K562 (cell line): ENCODE measurements at regions not wholly inside any gene's neighbourhood (a gene's known extent, or its start where the extent isn't known, plus 50 kb on each side); places are given as distances from the start of the nearest gene placed in this dataset.
A peak's percentile ranks its signal among the peaks of the same experiment; 100 is the strongest.

Experiments used
- ATAC-seq: fragments of 200-7000 bp; cut with Tn5 transposase; 3 replicates; pipeline ENCODE4 v1.9.1; 2020; ENCODE audit warnings: moderate library complexity
- BruUV-seq: library from RNA; stranded (reverse); fragments of 400-500 nt; replicated peaks from 2 replicates; lab custom pipeline; 2021; lab: Mats Ljungman, UMichigan
- CTCF ChIA-PET: fragments of 300-600 bp; formaldehyde crosslinking; extraction: SDS; loops from one replicate; lab custom pipeline; 2021; ENCODE audit warnings: low intra/inter-chr PET ratio; lab: Yijun Ruan, JAX
- POLR2A ChIA-PET: fragments of 300-600, 350-650 bp; sonication (Branson Sonifier 250); formaldehyde crosslinking; extraction: SDS; loops from one replicate; lab custom pipeline; 2021; ENCODE audit warnings: antibody characterized with exemption, inconsistent platforms; lab: Yijun Ruan, JAX
- DNase-seq, 4 experiments: peaks; one replicate each; pipeline versions ENCODE4 v3.0.0 to v3.0.0-alpha.2; 2011 to 2018; ENCODE audit warnings: low spot score in 3 of 4, mixed read lengths in 3 of 4; ENCODE audit errors: extremely low read depth in 1 of 4
- FAIRE-seq: peaks from 2 replicates; lab custom pipeline; 2011; peaks lifted over from hg19 to GRCh38; lab: Jason Lieb, UNC
- H2AFZ ChIP-seq: 2 replicates; pipeline ENCODE4 v1.6.0; 2011; ENCODE audit warnings: low read depth, low read length, control low read depth, inconsistent platforms
- H3K27ac ChIP-seq: fragments of 200-600 bp; 3 replicates; pipeline ENCODE4 v1.8.0; 2011; ENCODE audit warnings: low read depth, mild to moderate bottlenecking, control low read depth, inconsistent platforms, low read length, moderate library complexity, mixed read lengths; ENCODE audit errors: extremely low read depth
- H3K27me3 ChIP-seq, 2 experiments: fragments of 300-600 bp in 1 of 2; 2 replicates in 1 of 2; 3 replicates in 1 of 2; pipeline versions ENCODE4 v1.6.0 to v1.8.0; 2011; ENCODE audit warnings: inconsistent platforms in 2 of 2, low read length in 2 of 2, mild to moderate bottlenecking in 1 of 2, mixed read lengths in 1 of 2, moderate library complexity in 1 of 2; ENCODE audit not compliant: control insufficient read depth in 2 of 2, insufficient read depth in 2 of 2
- H3K36me3 ChIP-seq: fragments of 300-600 bp; 3 replicates; pipeline ENCODE4 v1.8.0; 2011; ENCODE audit warnings: mild to moderate bottlenecking, low read length, inconsistent platforms; ENCODE audit not compliant: control insufficient read depth, insufficient read depth
- H3K4me1 ChIP-seq, 2 experiments: fragments of 200-600 bp in 1 of 2; replicated peaks in 1 of 2; 2 replicates in 1 of 2; 3 replicates in 1 of 2; pipeline versions ENCODE4 v1.5.1 to v1.8.0; 2011; ENCODE audit warnings: inconsistent platforms in 2 of 2, low read length in 2 of 2, mild to moderate bottlenecking in 1 of 2, mixed read lengths in 1 of 2, moderate library complexity in 1 of 2; ENCODE audit not compliant: control insufficient read depth in 2 of 2, insufficient read depth in 2 of 2
- H3K4me2 ChIP-seq: 2 replicates; pipeline ENCODE4 v1.6.1; 2011; ENCODE audit warnings: low read length, control low read depth, inconsistent platforms, mixed read lengths; ENCODE audit not compliant: insufficient read depth
- H3K4me3 ChIP-seq: fragments of 200-600 bp; sonication (generic), shearing (Covaris generic); 2 replicates; pipeline ENCODE4 v1.5.1; 2016; ENCODE audit warnings: control low read depth, inconsistent platforms
- H3K79me2 ChIP-seq: fragments of 200-600 bp; 3 replicates; pipeline ENCODE4 v1.8.0; 2011; ENCODE audit warnings: low read length, inconsistent platforms; ENCODE audit not compliant: control insufficient read depth, insufficient read depth
- H3K9ac ChIP-seq, 2 experiments: 2 replicates each; pipeline versions ENCODE4 v1.6.0 to v1.6.1; 2011; ENCODE audit warnings: low read depth in 2 of 2, low read length in 2 of 2, control low read depth in 1 of 2, inconsistent platforms in 1 of 2, mild to moderate bottlenecking in 1 of 2, mixed read lengths in 1 of 2; ENCODE audit not compliant: insufficient read depth in 1 of 2
- H3K9me1 ChIP-seq: one replicate; pipeline ENCODE4 v1.6.0; 2011; ENCODE audit warnings: inconsistent platforms, mild to moderate bottlenecking, low read length, moderate library complexity; ENCODE audit not compliant: control insufficient read depth, insufficient read depth
- H3K9me3 ChIP-seq: replicated peaks from 2 replicates; pipeline ENCODE4 v1.5.1; 2011; ENCODE audit warnings: low read depth, low read length, inconsistent platforms; ENCODE audit not compliant: control insufficient read depth, insufficient read depth
- H4K20me1 ChIP-seq: replicated peaks from 2 replicates; pipeline ENCODE4 v1.6.1; 2011; ENCODE audit warnings: low read length, inconsistent platforms, mixed read lengths; ENCODE audit not compliant: control insufficient read depth, insufficient read depth
- ARID1B ChIP-seq: fragments of 450-650 bp; IDR thresholded peaks from 2 replicates; pipeline ENCODE4 v1.6.1; 2016; ENCODE audit warnings: antibody characterized with exemption, mild to moderate bottlenecking, inconsistent platforms
- CBFA2T3 ChIP-seq: fragments of 450-650 bp; IDR thresholded peaks from 2 replicates; pipeline ENCODE4 v1.6.1; 2017
- MIER1 ChIP-seq: fragments of 450-650 bp; IDR thresholded peaks from 2 replicates; pipeline ENCODE4 v1.6.1; 2016; ENCODE audit warnings: antibody characterized with exemption, mild to moderate bottlenecking, low read depth
- NFXL1 ChIP-seq: fragments of 450-650 bp; formaldehyde crosslinking; IDR thresholded peaks from 2 replicates; pipeline ENCODE4 v1.4.0; 2021; ENCODE audit warnings: mild to moderate bottlenecking
- PHB ChIP-seq: fragments of 250-450 bp; sonication (Bioruptor Pico); IDR thresholded peaks from 2 replicates; pipeline ENCODE4 v1.5.0; 2021
- U2AF2 ChIP-seq: fragments of 200-400 bp; formaldehyde crosslinking; optimal IDR thresholded peaks from 2 replicates; pipeline ENCODE3; 2017; ENCODE audit warnings: low read depth, mild to moderate bottlenecking, low read length
- USF2 ChIP-seq: sonication (generic); formaldehyde crosslinking; IDR thresholded peaks from 2 replicates; pipeline ENCODE4 v1.5.0; 2020; ENCODE audit warnings: missing genetic modification reagents
- ZFX ChIP-seq: sonication (generic); formaldehyde crosslinking; IDR thresholded peaks from 2 replicates; pipeline ENCODE4 v1.8.0; 2022; ENCODE audit warnings: mild to moderate bottlenecking, missing genetic modification reagents, moderate library complexity
- ZNF395 ChIP-seq: fragments of 200-800 bp; sonication (Bioruptor generic); IDR thresholded peaks from 2 replicates; pipeline ENCODE4 v1.6.1; 2017; ENCODE audit warnings: missing genetic modification characterization, missing compliant biosample characterization
- WGBS: fragments of 100-300 bp; shearing (Covaris generic); methylation state at CpG from one replicate; pipeline ENCODE4 v1.1.6; 2016; ENCODE audit warnings: low coverage, mixed read lengths; ENCODE audit not compliant: insufficient coverage; ENCODE audit errors: missing lambda C conversion rate; 5-methylcytosine and 5-hydroxymethylcytosine counted together
- in situ Hi-C: fragments of 300-500 bp; cut with MboI; formaldehyde crosslinking; loops from 4 replicates; pipeline ENCODE4 v1.15.0; 2018; ENCODE audit warnings: inconsistent platforms, mixed read lengths
- intact Hi-C: fragments of 100-400 bp; cut with micrococcal nuclease; formaldehyde crosslinking; loops from 2 replicates; pipeline ENCODE4 v1.14.2; 2022

GRCh38 chr6:151677404-151677803, 130.1 kb upstream of the ESR1 start (continued):
- TF ChIP-seq ZNF395 (CRISPR knock-in tag) (no peak), U2AF2 (no peak), PHB (CRISPR knock-in tag) (no peak), ZFX (no peak)

GRCh38 chr6:151679081-151679480, 128.4 kb upstream of the ESR1 start:
- DNase-seq (peak in 1 of 4 experiments; percentile 22), FAIRE-seq (no peak), ATAC-seq (0 out of 3 replicates have a peak, but pooled peaks have one; percentile 26)
- Histone ChIP-seq H3K36me3 (no peaks in the 10 kb centered on the region), H3K79me2 (no peaks in the 10 kb centered on the region), H3K9ac (no peak overlapping the region), H3K4me2 (no peak overlapping the region), H3K9me3 (no peaks in the 10 kb centered on the region), H2AFZ (no peak overlapping the region), H3K27me3 (peaks cover 6 to 16% of the 10 kb centered on the region in 2 experiments; a peak in 2 of 5 replicates), H3K27ac (no peak overlapping the region), H4K20me1 (no peaks in the 10 kb centered on the region), H3K4me1 (no peaks in the 10 kb centered on the region; a peak in 1 of 5 replicates), H3K9me1 (no peaks in the 10 kb centered on the region), H3K4me3 (no peak overlapping the region)
- CTCF ChIA-PET: no interaction called here
- no TSS peak for BruUV-seq
- in situ Hi-C loops: no loop called here
- 45% methylated on average over 9 of the region's 9 CpGs for WGBS
- POLR2A ChIA-PET: no interaction called here
- intact Hi-C loops: loop anchor here (5.0 to 10.0 kb wide), 2 partner anchors 443 to 1276 kb away; no protein-coding TSS in a partner anchor
- 0 out of 2 replicates have a peak, but pooled peaks have one; percentile 8 for TF ChIP-seq ARID1B
- no peak for TF ChIP-seq MIER1
- peak; percentile 4; the same call in 1 of the 2 replicates for TF ChIP-seq CBFA2T3
- no peak for TF ChIP-seq NFXL1
- TF ChIP-seq USF2 (CRISPR knock-in tag): peak; percentile 41
